ENCODE measurements at regions not wholly inside any gene's neighbourhood (a gene's known extent, or its start where the extent isn't known, plus 50 kb on each side); places are given as distances from the start of the nearest gene placed in this dataset.

GRCh38 chr5:3323144-3323543, 272.5 kb upstream of the IRX1 start:
- TF ChIP-seq EZH2 (IDR thresholded peaks at IDR 0.05; ENCODE audit: insufficient read depth, poor library complexity, severe bottlenecking), result no peak
- no peak for TF ChIP-seq EZH2phosphoT487 (IDR thresholded peaks at IDR 0.05; ENCODE audit: insufficient read depth, low read depth)

All from GM23248 (cell line).